ENCODE measurements at regions not wholly inside any gene's neighbourhood (a gene's known extent, or its start where the extent isn't known, plus 50 kb on each side); places are given as distances from the start of the nearest gene placed in this dataset.

- Mint-ChIP-seq H3K36me3 (no peaks in the 10 kb centered on the region), H3K4me3 (no peak overlapping the region), H3K9me3 (peaks cover 0 to 6% (median 2%) of the 10 kb centered on the region in 7 donors), H3K27me3 (no peaks in the 10 kb centered on the region), H3K27ac (no peak overlapping the region), H3K4me1 (no peaks in the 10 kb centered on the region)
- DNase-seq (no peak), ATAC-seq (ENCODE audit: low read depth in 2 of 2) (no peak)
Measured at GRCh38 chr9:28051559-28052503, 478.6 kb upstream of the C9orf72 start.

- Mint-ChIP-seq H3K36me3 (no peaks in the 10 kb centered on the region), H3K4me3 (no peak overlapping the region), H3K27ac (no peak overlapping the region), H3K9me3 (peaks cover 0 to 10% (median 2%) of the 10 kb centered on the region in 7 donors), H3K4me1 (no peaks in the 10 kb centered on the region), H3K27me3 (no peaks in the 10 kb centered on the region)
- ATAC-seq (ENCODE audit: low read depth in 2 of 2) = no peak
- no peak for DNase-seq
Measured at GRCh38 chr9:28053096-28053777, 480.0 kb upstream of the C9orf72 start.

GRCh38 chr9:28056006-28056405 is 482.7 kb upstream of the C9orf72 start:
- no peaks in the 10 kb centered on the region for H3K4me1 Mint-ChIP-seq
- peaks cover 0 to 7% (median 2%) of the 10 kb centered on the region in 7 donors for H3K9me3 Mint-ChIP-seq
- no peak overlapping the region for H3K27ac Mint-ChIP-seq
- DNase-seq = no peak
- no peaks in the 10 kb centered on the region for H3K27me3 Mint-ChIP-seq
- no peak for ATAC-seq (ENCODE audit: low read depth in 2 of 2)
- H3K4me3 Mint-ChIP-seq = no peak overlapping the region
- no peaks in the 10 kb centered on the region for H3K36me3 Mint-ChIP-seq

- DNase-seq = no peak
- Mint-ChIP-seq H3K4me1 (no peaks in the 10 kb centered on the region), H3K4me3 (no peak overlapping the region), H3K27me3 (no peaks in the 10 kb centered on the region), H3K27ac (no peak overlapping the region), H3K36me3 (no peaks in the 10 kb centered on the region), H3K9me3 (peaks cover 0 to 7% (median 2%) of the 10 kb centered on the region in 7 donors)
- no peak for ATAC-seq (ENCODE audit: low read depth in 2 of 2)
Measured at GRCh38 chr9:28056466-28056865, 483.2 kb upstream of the C9orf72 start.

- no peak overlapping the region for H3K27ac Mint-ChIP-seq
- no peak overlapping the region for H3K4me3 Mint-ChIP-seq
- no peaks in the 10 kb centered on the region for H3K4me1 Mint-ChIP-seq
- DNase-seq (no peak), ATAC-seq (ENCODE audit: low read depth in 2 of 2) (no peak)
- no peaks in the 10 kb centered on the region for H3K36me3 Mint-ChIP-seq
- H3K27me3 Mint-ChIP-seq = no peaks in the 10 kb centered on the region
- H3K9me3 Mint-ChIP-seq = peaks cover 0 to 4% (median 1%) of the 10 kb centered on the region in 7 donors
Measured at GRCh38 chr9:28059192-28059591, 485.9 kb upstream of the C9orf72 start.

GRCh38 chr9:28064241-28064815 is 491.0 kb upstream of the C9orf72 start:
- Mint-ChIP-seq H3K27me3 (no peaks in the 10 kb centered on the region), H3K36me3 (no peaks in the 10 kb centered on the region), H3K9me3 (peaks cover 0 to 1% (median 0%) of the 10 kb centered on the region in 7 donors), H3K27ac (no peak overlapping the region), H3K4me3 (no peak overlapping the region), H3K4me1 (no peaks in the 10 kb centered on the region)
- ATAC-seq (ENCODE audit: low read depth in 2 of 2) (no peak), DNase-seq (no peak)

- DNase-seq = no peak
- H3K36me3 Mint-ChIP-seq = no peaks in the 10 kb centered on the region
- H3K27me3 Mint-ChIP-seq = no peaks in the 10 kb centered on the region
- no peak for ATAC-seq (ENCODE audit: low read depth in 2 of 2)
- no peaks in the 10 kb centered on the region for H3K9me3 Mint-ChIP-seq
- no peak overlapping the region for H3K27ac Mint-ChIP-seq
- no peaks in the 10 kb centered on the region for H3K4me1 Mint-ChIP-seq
- no peak overlapping the region for H3K4me3 Mint-ChIP-seq
Measured at GRCh38 chr9:28073270-28073669, 500.0 kb upstream of the C9orf72 start.

- DNase-seq (no peak), ATAC-seq (ENCODE audit: low read depth in 2 of 2) (no peak)
- no peaks in the 10 kb centered on the region for H3K27me3 Mint-ChIP-seq
- H3K27ac Mint-ChIP-seq = no peak overlapping the region
- H3K4me1 Mint-ChIP-seq = no peaks in the 10 kb centered on the region
- no peak overlapping the region for H3K4me3 Mint-ChIP-seq
- peaks cover 0 to 5% (median 0%) of the 10 kb centered on the region in 7 donors for H3K9me3 Mint-ChIP-seq
- no peaks in the 10 kb centered on the region for H3K36me3 Mint-ChIP-seq
Measured at GRCh38 chr9:28079677-28080076, 506.4 kb upstream of the C9orf72 start.

GRCh38 chr9:28082671-28083070 is 509.4 kb upstream of the C9orf72 start:
- ATAC-seq (ENCODE audit: low read depth in 2 of 2) (no peak), DNase-seq (no peak)
- no peak overlapping the region for H3K4me3 Mint-ChIP-seq
- no peaks in the 10 kb centered on the region for H3K4me1 Mint-ChIP-seq
- H3K36me3 Mint-ChIP-seq = no peaks in the 10 kb centered on the region
- no peak overlapping the region for H3K27ac Mint-ChIP-seq
- H3K9me3 Mint-ChIP-seq = peaks cover 0 to 5% (median 0%) of the 10 kb centered on the region in 7 donors
- no peaks in the 10 kb centered on the region for H3K27me3 Mint-ChIP-seq

GRCh38 chr9:28086881-28087280 is 513.6 kb upstream of the C9orf72 start:
- Mint-ChIP-seq H3K36me3 (no peaks in the 10 kb centered on the region), H3K9me3 (peaks cover 0 to 8% (median 0%) of the 10 kb centered on the region in 7 donors), H3K4me3 (no peak overlapping the region), H3K27ac (no peak overlapping the region), H3K4me1 (no peaks in the 10 kb centered on the region), H3K27me3 (no peaks in the 10 kb centered on the region)
- no peak for DNase-seq
- no peak for ATAC-seq (ENCODE audit: low read depth in 2 of 2)

GRCh38 chr9:28092981-28093936 is 520.0 kb upstream of the C9orf72 start:
- Mint-ChIP-seq H3K4me1 (no peaks in the 10 kb centered on the region), H3K4me3 (no peak overlapping the region), H3K27ac (no peak overlapping the region), H3K36me3 (no peaks in the 10 kb centered on the region), H3K27me3 (no peaks in the 10 kb centered on the region), H3K9me3 (peaks cover 0 to 10% (median 3%) of the 10 kb centered on the region in 7 donors)
- ATAC-seq (ENCODE audit: low read depth in 2 of 2) (no peak), DNase-seq (no peak)

GRCh38 chr9:28101509-28101908 is 528.2 kb upstream of the C9orf72 start:
- ATAC-seq (ENCODE audit: low read depth in 2 of 2) (no peak), DNase-seq (no peak)
- H3K4me3 Mint-ChIP-seq = no peak overlapping the region
- no peaks in the 10 kb centered on the region for H3K36me3 Mint-ChIP-seq
- H3K9me3 Mint-ChIP-seq = no peaks in the 10 kb centered on the region
- H3K27me3 Mint-ChIP-seq = no peaks in the 10 kb centered on the region
- H3K4me1 Mint-ChIP-seq = no peaks in the 10 kb centered on the region
- H3K27ac Mint-ChIP-seq = no peak overlapping the region

GRCh38 chr9:28105001-28105400 is 531.7 kb upstream of the C9orf72 start:
- DNase-seq (no peak), ATAC-seq (ENCODE audit: low read depth in 2 of 2) (no peak)
- Mint-ChIP-seq H3K4me3 (no peak overlapping the region), H3K4me1 (no peaks in the 10 kb centered on the region), H3K27ac (no peak overlapping the region), H3K9me3 (peaks cover 0 to 5% (median 0%) of the 10 kb centered on the region in 7 donors), H3K27me3 (no peaks in the 10 kb centered on the region), H3K36me3 (no peaks in the 10 kb centered on the region)

All from naive B cell (primary cell).